MCF 10A (cell line): ENCODE measurements at regions not wholly inside any gene's neighbourhood (a gene's known extent, or its start where the extent isn't known, plus 50 kb on each side); places are given as distances from the start of the nearest gene placed in this dataset.
A peak's percentile ranks its signal among the peaks of the same experiment; 100 is the strongest.

Source experiments
- BruUV-seq: library from RNA; stranded (reverse); fragments of 400-500 nt; replicated peaks from 2 replicates; lab custom pipeline; 2021; lab: Mats Ljungman, UMichigan
- CTCF ChIA-PET: fragments of 300-600 bp; sonication (Branson Sonifier 250); formaldehyde crosslinking; extraction: SDS; loops from one replicate; lab custom pipeline; 2021; ENCODE audit warnings: antibody characterized with exemption, inconsistent platforms; lab: Yijun Ruan, JAX
- POLR2A ChIA-PET: fragments of 300-600, 350-650 bp; sonication (Branson Sonifier 250); formaldehyde crosslinking; extraction: SDS; loops from one replicate; lab custom pipeline; 2020; ENCODE audit warnings: antibody characterized with exemption, inconsistent platforms; lab: Yijun Ruan, JAX
- DNase-seq: peaks from one replicate; pipeline ENCODE4 v3.0.0-alpha.2; 2018; ENCODE audit not compliant: unreplicated experiment
- H3K27ac Mint-ChIP-seq: one replicate; pipeline ENCODE4 v1.8.0; 2022; ENCODE audit warnings: mild to moderate bottlenecking, low read depth, mixed read lengths; ENCODE audit not compliant: unreplicated experiment
- H3K27me3 Mint-ChIP-seq: one replicate; pipeline ENCODE4 v1.8.0; 2022; ENCODE audit warnings: mixed read lengths; ENCODE audit not compliant: insufficient read depth, unreplicated experiment
- H3K36me3 Mint-ChIP-seq: one replicate; pipeline ENCODE4 v1.8.0; 2022; ENCODE audit warnings: mild to moderate bottlenecking, moderate library complexity, mixed read lengths; ENCODE audit not compliant: insufficient read depth, unreplicated experiment
- H3K4me1 Mint-ChIP-seq: one replicate; pipeline ENCODE4 v1.8.0; 2022; ENCODE audit warnings: mixed read lengths; ENCODE audit not compliant: insufficient read depth, unreplicated experiment
- H3K4me3 Mint-ChIP-seq: one replicate; pipeline ENCODE4 v1.8.0; 2022; ENCODE audit warnings: mild to moderate bottlenecking, moderate library complexity, mixed read lengths; ENCODE audit not compliant: unreplicated experiment
- H3K9me3 Mint-ChIP-seq: one replicate; pipeline ENCODE4 v1.8.0; 2022; ENCODE audit warnings: mixed read lengths; ENCODE audit not compliant: unreplicated experiment
- CTCF ChIP-seq: fragments of 200-600 bp; IDR thresholded peaks from one replicate; pipeline ENCODE4 v1.8.0; 2022; ENCODE audit warnings: antibody characterized with exemption, mild to moderate bottlenecking; ENCODE audit not compliant: unreplicated experiment
- intact Hi-C: fragments of 100-400 bp; cut with micrococcal nuclease; formaldehyde crosslinking; loops from 2 replicates; pipeline ENCODE4 v1.14.1; 2022

GRCh38 chr3:40768536-40768935, 243.8 kb downstream of the ZNF621 start:
- POLR2A ChIA-PET = no interaction called here
- intact Hi-C loops = no loop called here
- no peak for TF ChIP-seq CTCF
- CTCF ChIA-PET = no interaction called here
- no peaks in the 10 kb centered on the region for H3K36me3 Mint-ChIP-seq
- H3K4me3 Mint-ChIP-seq = no peak overlapping the region
- no peaks in the 10 kb centered on the region for H3K9me3 Mint-ChIP-seq
- peak; percentile 21 for DNase-seq
- H3K4me1 Mint-ChIP-seq = peaks cover 6% of the 10 kb centered on the region
- no peak overlapping the region for H3K27ac Mint-ChIP-seq
- H3K27me3 Mint-ChIP-seq = no peaks in the 10 kb centered on the region
- BruUV-seq = no TSS peak

GRCh38 chr3:40770061-40770460, 245.3 kb downstream of the ZNF621 start:
- intact Hi-C loops = no loop called here
- Mint-ChIP-seq H3K36me3 (no peaks in the 10 kb centered on the region), H3K4me3 (no peak overlapping the region), H3K27ac (no peak overlapping the region), H3K4me1 (peaks cover 6% of the 10 kb centered on the region), H3K27me3 (no peaks in the 10 kb centered on the region), H3K9me3 (no peaks in the 10 kb centered on the region)
- ChIA-PET POLR2A (no interaction called here), CTCF (interaction anchor here (1.1 kb wide), 1 partner anchor 11 kb away, joined by 6 read pairs; no protein-coding TSS in a partner anchor)
- TF ChIP-seq CTCF = no peak
- DNase-seq = no peak
- BruUV-seq = no TSS peak

GRCh38 chr3:40771112-40771511, 246.4 kb downstream of the ZNF621 start:
- no peak overlapping the region for H3K4me3 Mint-ChIP-seq
- intact Hi-C loops = no loop called here
- no peak for TF ChIP-seq CTCF
- H3K4me1 Mint-ChIP-seq = peaks cover 6% of the 10 kb centered on the region
- DNase-seq = no peak
- BruUV-seq = no TSS peak
- CTCF ChIA-PET = interaction anchor here (0.9 to 1.1 kb wide), 2 partner anchors 10 to 17 kb away, joined by 3 to 6 read pairs; no protein-coding TSS in a partner anchor
- no peaks in the 10 kb centered on the region for H3K36me3 Mint-ChIP-seq
- no peaks in the 10 kb centered on the region for H3K9me3 Mint-ChIP-seq
- POLR2A ChIA-PET = no interaction called here
- H3K27me3 Mint-ChIP-seq = no peaks in the 10 kb centered on the region
- H3K27ac Mint-ChIP-seq = no peak overlapping the region

- H3K36me3 Mint-ChIP-seq = no peaks in the 10 kb centered on the region
- no peaks in the 10 kb centered on the region for H3K27me3 Mint-ChIP-seq
- ChIA-PET POLR2A (interaction anchor here (0.5 to 1.1 kb wide), 2 partner anchors 14 to 443 kb away, joined by 3 read pairs; no protein-coding TSS in a partner anchor), CTCF (interaction anchor here (0.6 to 0.7 kb wide), 3 partner anchors 16 to 171 kb away, joined by 3 to 4 read pairs (median 3); no protein-coding TSS in a partner anchor)
- no peak for DNase-seq
- no peak overlapping the region for H3K4me3 Mint-ChIP-seq
- no peak overlapping the region for H3K27ac Mint-ChIP-seq
- TF ChIP-seq CTCF = no peak
- H3K4me1 Mint-ChIP-seq = no peaks in the 10 kb centered on the region
- intact Hi-C loops = no loop called here
- H3K9me3 Mint-ChIP-seq = no peaks in the 10 kb centered on the region
- no TSS peak for BruUV-seq
Measured at GRCh38 chr3:40779039-40779438, 254.3 kb downstream of the ZNF621 start.
